BJ (cell line): ENCODE measurements at regions not wholly inside any gene's neighbourhood (a gene's known extent, or its start where the extent isn't known, plus 50 kb on each side); places are given as distances from the start of the nearest gene placed in this dataset.
"Not testable (repeated sequence)": the region's sequence is repeated elsewhere in the genome, so short reads cannot be mapped to it uniquely, and the experiment has no call there.

ENCODE experiments used
- CTCF ChIA-PET: fragments of 350-600 bp; formaldehyde crosslinking; extraction: SDS; loops from one replicate; lab custom pipeline; 2021; ENCODE audit warnings: antibody characterized with exemption, inconsistent platforms; lab: Yijun Ruan, JAX
- POLR2A ChIA-PET: fragments of 300-600 bp; sonication (Branson Sonifier 250); formaldehyde crosslinking; extraction: SDS; loops from one replicate; lab custom pipeline; 2021; ENCODE audit warnings: antibody characterized with exemption; lab: Charles Lee
- DNase-seq: peaks from one replicate; pipeline ENCODE4 v3.0.0-alpha.2; 2011; ENCODE audit warnings: low read depth
- H3K27me3 ChIP-seq: 2 replicates; pipeline ENCODE4 v1.6.0; 2011; ENCODE audit warnings: low read length; ENCODE audit not compliant: control insufficient read depth, insufficient read depth
- H3K36me3 ChIP-seq: 2 replicates; pipeline ENCODE4 v1.5.1; 2011; ENCODE audit warnings: low read length; ENCODE audit not compliant: control insufficient read depth, insufficient read depth
- H3K4me3 ChIP-seq: 2 replicates; pipeline ENCODE4 v1.5.1; 2011; ENCODE audit warnings: low read depth, mild to moderate bottlenecking, control low read depth, low read length
- TF ChIP-seq, protein P1 (sequence below): IDR thresholded peaks from 2 replicates; pipeline ENCODE4 v1.5.1; 2011; ENCODE audit warnings: low read depth, mild to moderate bottlenecking, control low read depth, inconsistent platforms, low read length, moderate library complexity; ENCODE audit not compliant: insufficient read depth

DNA sequence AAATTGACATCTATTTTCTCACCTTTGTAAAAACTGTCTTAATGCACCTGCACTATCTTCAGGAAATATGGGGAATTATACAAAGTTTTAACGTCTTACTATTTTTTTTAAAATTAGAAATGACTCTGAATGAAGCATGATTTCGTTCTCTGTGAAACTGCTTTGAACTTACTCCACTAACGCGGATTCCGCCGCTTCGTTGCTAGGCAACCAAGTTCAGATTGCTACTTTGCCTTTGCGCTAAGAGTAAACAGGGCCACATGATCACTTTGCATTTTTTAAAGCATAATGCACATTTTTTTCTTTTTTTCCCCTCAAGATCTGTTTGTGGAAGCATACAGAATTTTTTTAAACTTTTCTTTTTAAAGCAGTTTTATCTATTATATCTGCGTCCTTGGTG, 690.5 kb downstream of the BRINP3 start:
- ChIA-PET CTCF (no interaction called here), POLR2A (no interaction called here)
- Histone ChIP-seq H3K36me3 (no peaks in the 10 kb centered on the region), H3K4me3 (no peak overlapping the region), H3K27me3 (no peaks in the 10 kb centered on the region)
- DNase-seq, result no peak
- TF ChIP-seq, protein P1, sequence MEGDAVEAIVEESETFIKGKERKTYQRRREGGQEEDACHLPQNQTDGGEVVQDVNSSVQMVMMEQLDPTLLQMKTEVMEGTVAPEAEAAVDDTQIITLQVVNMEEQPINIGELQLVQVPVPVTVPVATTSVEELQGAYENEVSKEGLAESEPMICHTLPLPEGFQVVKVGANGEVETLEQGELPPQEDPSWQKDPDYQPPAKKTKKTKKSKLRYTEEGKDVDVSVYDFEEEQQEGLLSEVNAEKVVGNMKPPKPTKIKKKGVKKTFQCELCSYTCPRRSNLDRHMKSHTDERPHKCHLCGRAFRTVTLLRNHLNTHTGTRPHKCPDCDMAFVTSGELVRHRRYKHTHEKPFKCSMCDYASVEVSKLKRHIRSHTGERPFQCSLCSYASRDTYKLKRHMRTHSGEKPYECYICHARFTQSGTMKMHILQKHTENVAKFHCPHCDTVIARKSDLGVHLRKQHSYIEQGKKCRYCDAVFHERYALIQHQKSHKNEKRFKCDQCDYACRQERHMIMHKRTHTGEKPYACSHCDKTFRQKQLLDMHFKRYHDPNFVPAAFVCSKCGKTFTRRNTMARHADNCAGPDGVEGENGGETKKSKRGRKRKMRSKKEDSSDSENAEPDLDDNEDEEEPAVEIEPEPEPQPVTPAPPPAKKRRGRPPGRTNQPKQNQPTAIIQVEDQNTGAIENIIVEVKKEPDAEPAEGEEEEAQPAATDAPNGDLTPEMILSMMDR, result no peak

DNA sequence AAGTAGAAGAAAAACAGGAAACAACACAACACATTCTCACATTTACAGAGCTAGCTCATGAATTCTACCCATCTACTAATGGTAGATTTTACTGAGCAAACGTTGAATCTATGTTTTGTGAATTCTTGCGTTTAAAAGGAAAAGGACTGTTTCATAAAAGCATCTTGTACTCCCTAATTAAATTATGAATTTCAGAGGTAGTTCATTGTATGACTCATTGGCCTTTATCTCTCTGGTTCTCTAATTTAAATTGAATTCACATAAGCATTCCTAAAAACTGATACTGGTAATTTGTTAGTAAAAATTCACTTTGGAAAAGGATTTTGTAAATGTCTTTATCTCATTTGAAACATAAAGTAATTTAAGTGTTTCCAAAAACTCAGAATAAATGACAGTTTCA, 687.3 kb downstream of the BRINP3 start:
- H3K36me3 ChIP-seq, result no peaks in the 10 kb centered on the region
- no peak for DNase-seq
- no peaks in the 10 kb centered on the region for H3K27me3 ChIP-seq
- TF ChIP-seq, protein P1, result no peak
- no peak overlapping the region for H3K4me3 ChIP-seq
- ChIA-PET POLR2A (no interaction called here), CTCF (no interaction called here)

DNA sequence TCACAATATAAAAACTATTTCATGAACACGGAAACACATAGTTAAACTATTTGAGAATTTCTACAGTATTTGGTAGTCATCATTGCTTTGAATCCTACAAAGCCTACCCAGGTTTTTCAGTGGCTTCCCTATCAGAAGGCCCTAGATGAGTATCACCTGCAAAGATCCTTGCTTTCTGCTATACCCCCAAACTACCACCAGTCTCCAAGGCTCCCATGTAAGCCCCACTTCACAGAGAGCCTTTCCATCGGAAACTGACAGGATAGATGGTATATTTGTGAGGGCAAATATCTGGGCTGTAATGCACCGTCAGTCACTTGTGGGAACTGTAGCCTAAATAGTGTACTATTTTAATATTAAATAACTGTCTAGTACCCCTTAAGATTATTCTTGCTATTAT, 674.3 kb downstream of the BRINP3 start:
- Histone ChIP-seq H3K4me3 (no peak overlapping the region), H3K27me3 (no peaks in the 10 kb centered on the region), H3K36me3 (no peaks in the 10 kb centered on the region)
- no peak for DNase-seq
- TF ChIP-seq, protein P1, result no peak
- POLR2A ChIA-PET, result no interaction called here
- CTCF ChIA-PET, result no interaction called here

DNA sequence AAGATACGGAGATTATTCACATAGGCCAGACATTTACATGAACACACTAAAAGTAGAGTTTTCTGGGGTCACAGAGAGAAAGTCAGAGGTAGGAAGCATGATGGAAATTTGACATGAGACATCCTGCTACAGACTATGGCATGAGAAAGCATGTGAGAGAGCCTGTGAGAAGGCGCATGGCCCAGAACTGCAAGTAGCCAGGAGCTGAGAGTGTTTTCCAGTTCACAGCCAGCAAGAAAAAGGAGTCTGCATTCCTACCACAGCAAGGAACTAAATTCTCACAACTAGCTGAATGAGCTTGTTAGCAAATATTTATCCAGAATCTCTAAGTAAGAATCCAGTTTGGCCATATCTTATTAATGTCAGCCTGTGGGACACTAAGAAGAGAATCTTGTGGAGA, 673.3 kb downstream of the BRINP3 start:
- no peaks in the 10 kb centered on the region for H3K36me3 ChIP-seq
- no peaks in the 10 kb centered on the region for H3K27me3 ChIP-seq
- CTCF ChIA-PET, result no interaction called here
- POLR2A ChIA-PET, result no interaction called here
- H3K4me3 ChIP-seq, result no peak overlapping the region
- TF ChIP-seq, protein P1, result no peak
- DNase-seq, result no peak

DNA sequence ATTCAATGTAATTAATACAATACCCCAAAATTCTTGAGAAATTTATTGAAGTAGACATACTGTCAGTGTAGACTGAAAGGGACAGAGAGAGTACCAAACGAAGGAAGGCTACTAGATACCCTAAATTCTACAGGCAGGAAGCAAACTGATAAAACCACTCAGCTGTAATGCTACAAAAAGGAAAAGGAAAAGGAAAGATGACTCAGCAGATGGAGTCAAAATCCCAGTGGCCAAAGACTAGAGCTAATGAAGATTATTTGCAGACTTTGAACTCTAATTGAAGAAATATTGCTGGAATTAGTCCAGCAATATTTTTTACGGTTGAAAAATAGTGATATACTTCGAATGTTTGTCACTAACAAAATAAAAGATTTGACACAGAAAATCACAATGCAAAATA, 671.9 kb downstream of the BRINP3 start:
- ChIA-PET POLR2A (no interaction called here), CTCF (no interaction called here)
- DNase-seq, result no peak
- H3K4me3 ChIP-seq, result no peak overlapping the region
- H3K36me3 ChIP-seq, result no peaks in the 10 kb centered on the region
- TF ChIP-seq, protein P1, result no peak
- H3K27me3 ChIP-seq, result no peaks in the 10 kb centered on the region

DNA sequence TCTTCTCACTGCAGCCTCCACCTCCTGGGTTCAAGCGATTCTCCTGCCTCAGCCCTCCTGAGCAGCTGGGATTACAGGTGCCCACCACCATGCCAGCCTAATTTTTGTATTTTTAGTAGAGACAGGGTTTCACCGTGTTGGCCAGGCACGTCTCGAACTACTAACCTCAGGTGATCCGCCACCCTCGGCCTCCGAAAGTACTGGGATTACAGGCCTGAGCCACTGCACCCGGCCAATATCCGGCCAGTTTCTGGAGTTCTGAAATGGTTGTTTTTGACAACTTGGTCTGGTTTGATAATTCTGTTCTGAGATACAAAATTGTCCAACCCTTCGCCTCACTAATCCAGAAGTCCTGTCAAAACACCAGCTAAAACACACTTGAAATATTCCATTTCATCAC, 667.0 kb downstream of the BRINP3 start:
- CTCF ChIA-PET, result interaction anchor here (1.0 kb wide), 1 partner anchor 14 kb away, joined by 3 read pairs; no protein-coding TSS in a partner anchor
- H3K36me3 ChIP-seq, DNase-seq, H3K27me3 ChIP-seq, POLR2A ChIA-PET, H3K4me3 ChIP-seq: not testable (repeated sequence)
